Neutrophil (primary cell): ENCODE measurements at regions not wholly inside any gene's neighbourhood (a gene's known extent, or its start where the extent isn't known, plus 50 kb on each side); places are given as distances from the start of the nearest gene placed in this dataset.

Experiments
- H3K27ac ChIP-seq: fragments of 200-600 bp; sonication (generic); 2 replicates; pipeline ENCODE4 v1.5.1; 2016; ENCODE audit warnings: mild to moderate bottlenecking, moderate library complexity
- H3K27me3 ChIP-seq: fragments of 200-600 bp; sonication (generic); 2 replicates; pipeline ENCODE4 v1.6.0; 2016; ENCODE audit warnings: mild to moderate bottlenecking
- H3K36me3 ChIP-seq: fragments of 200-600 bp; sonication (generic); 2 replicates; pipeline ENCODE4 v1.5.1; 2017
- H3K4me1 ChIP-seq, 2 experiments: fragments of 200-600 bp in 1 of 2; sonication (generic) in 1 of 2; 1 replicate in 1 of 2; 2 replicates in 1 of 2; pipeline versions ENCODE4 v1.5.1 to v1.6.1; 2013 to 2016; ENCODE audit warnings: low read depth in 1 of 2, low read length in 1 of 2, mild to moderate bottlenecking in 1 of 2, moderate library complexity in 1 of 2; ENCODE audit not compliant: control insufficient read depth in 1 of 2, insufficient read depth in 1 of 2
- H3K4me3 ChIP-seq, 2 experiments: fragments of 200-600 bp in 1 of 2; sonication (generic) in 1 of 2; 1 replicate in 1 of 2; 2 replicates in 1 of 2; pipeline ENCODE4 v1.5.1; 2013 to 2016; ENCODE audit warnings: low read depth in 1 of 2, low read length in 1 of 2, mild to moderate bottlenecking in 1 of 2, moderate library complexity in 1 of 2
- H3K9me3 ChIP-seq: fragments of 200-600 bp; sonication (generic); 2 replicates; pipeline ENCODE4 v1.5.1; 2016
- TF ChIP-seq, protein P1 (sequence below): fragments of 200-600 bp; sonication (generic); IDR thresholded peaks from 2 replicates; pipeline ENCODE4 v1.5.1; 2016; ENCODE audit warnings: antibody characterized with exemption

DNA sequence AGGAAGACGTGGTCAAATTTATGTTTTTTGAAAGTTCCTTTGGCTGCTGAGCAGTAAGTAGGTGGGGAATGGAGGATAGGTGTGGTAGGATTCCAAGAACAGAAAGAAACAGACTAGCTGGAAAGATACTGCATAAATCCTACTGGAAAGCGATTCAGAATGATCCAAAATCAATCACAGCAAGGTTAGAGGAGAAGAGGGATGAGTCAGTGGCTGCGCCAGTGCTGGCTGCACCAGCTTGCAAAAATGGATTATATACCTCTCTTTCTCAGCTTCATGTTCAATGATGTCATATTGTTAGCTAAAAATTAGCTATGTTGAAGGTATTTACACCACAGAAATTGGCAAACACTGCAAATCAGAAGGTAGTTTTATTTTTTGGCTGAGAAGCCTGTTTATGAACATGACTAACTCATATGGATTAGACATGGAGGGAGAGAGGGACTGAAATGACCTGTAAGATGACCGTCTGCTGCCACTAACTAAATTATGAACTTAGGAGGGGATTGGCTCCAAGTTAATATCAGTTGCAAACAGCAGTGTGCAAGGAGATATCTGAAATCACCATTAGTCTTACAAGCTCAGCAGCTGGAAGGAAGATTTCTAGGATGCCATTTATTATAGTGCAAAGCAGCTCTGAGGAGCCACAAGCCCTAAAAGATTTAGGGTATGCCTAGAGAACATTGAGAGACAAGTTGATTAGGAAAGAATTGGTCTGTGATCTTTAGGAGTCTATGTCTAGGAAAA lies 405.3 kb downstream of the MID1IP1 start:
- Histone ChIP-seq H3K9me3 (no peaks in the 10 kb centered on the region), H3K27me3 (no peaks in the 10 kb centered on the region), H3K4me3 (no peak overlapping the region), H3K4me1 (peaks cover 20 to 21% of the 10 kb centered on the region in 2 experiments), H3K27ac (no peak overlapping the region), H3K36me3 (no peaks in the 10 kb centered on the region)
- TF ChIP-seq, protein P1, sequence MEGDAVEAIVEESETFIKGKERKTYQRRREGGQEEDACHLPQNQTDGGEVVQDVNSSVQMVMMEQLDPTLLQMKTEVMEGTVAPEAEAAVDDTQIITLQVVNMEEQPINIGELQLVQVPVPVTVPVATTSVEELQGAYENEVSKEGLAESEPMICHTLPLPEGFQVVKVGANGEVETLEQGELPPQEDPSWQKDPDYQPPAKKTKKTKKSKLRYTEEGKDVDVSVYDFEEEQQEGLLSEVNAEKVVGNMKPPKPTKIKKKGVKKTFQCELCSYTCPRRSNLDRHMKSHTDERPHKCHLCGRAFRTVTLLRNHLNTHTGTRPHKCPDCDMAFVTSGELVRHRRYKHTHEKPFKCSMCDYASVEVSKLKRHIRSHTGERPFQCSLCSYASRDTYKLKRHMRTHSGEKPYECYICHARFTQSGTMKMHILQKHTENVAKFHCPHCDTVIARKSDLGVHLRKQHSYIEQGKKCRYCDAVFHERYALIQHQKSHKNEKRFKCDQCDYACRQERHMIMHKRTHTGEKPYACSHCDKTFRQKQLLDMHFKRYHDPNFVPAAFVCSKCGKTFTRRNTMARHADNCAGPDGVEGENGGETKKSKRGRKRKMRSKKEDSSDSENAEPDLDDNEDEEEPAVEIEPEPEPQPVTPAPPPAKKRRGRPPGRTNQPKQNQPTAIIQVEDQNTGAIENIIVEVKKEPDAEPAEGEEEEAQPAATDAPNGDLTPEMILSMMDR: no peak

DNA sequence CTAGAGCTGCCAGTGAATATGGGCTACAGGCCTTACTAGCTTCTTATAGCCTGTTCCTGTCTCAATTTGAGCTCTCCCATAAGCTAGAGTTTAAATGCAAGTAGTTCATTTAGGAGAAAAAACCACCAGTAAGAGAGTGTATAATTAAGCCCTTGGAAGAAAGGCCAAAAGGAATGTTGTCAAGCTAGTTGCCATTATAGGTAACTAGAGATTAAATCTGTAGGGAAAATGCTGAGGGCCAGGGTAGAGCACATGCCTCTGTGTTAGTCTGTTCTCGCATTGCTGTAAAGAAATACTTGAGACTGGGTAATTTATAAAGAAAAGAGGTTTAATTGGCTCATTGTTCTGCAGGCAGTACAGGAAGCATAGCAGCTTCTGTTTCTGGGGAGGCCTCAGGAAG lies 410.2 kb downstream of the MID1IP1 start:
- peaks cover 20 to 21% of the 10 kb centered on the region in 2 experiments for H3K4me1 ChIP-seq
- no peaks in the 10 kb centered on the region for H3K36me3 ChIP-seq
- no peak overlapping the region for H3K27ac ChIP-seq
- H3K9me3 ChIP-seq: no peaks in the 10 kb centered on the region
- H3K4me3 ChIP-seq: no peak overlapping the region
- TF ChIP-seq, protein P1: no peak
- no peaks in the 10 kb centered on the region for H3K27me3 ChIP-seq

DNA sequence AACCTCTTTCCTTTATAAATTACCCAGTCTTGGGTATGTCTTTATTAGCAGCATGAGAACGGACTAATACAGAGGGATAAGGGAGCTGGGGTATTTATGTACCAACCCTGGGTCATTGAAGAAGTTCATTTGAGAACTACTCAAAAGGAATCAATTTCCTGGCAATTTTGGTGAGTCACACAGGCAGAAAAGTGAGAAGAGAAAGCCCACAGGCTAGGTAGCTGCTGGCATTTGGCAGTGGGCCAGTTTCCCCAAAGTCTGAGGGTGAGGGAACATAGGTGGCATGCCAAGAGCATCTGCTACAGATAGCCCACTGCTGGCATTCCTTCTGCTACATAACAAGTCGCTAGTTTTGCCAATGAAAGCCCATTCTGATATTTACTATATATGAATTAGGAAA lies 411.2 kb downstream of the MID1IP1 start:
- Histone ChIP-seq H3K36me3 (no peaks in the 10 kb centered on the region), H3K4me1 (peaks cover 20 to 21% of the 10 kb centered on the region in 2 experiments), H3K4me3 (no peak overlapping the region), H3K27me3 (no peaks in the 10 kb centered on the region), H3K9me3 (no peaks in the 10 kb centered on the region), H3K27ac (no peak overlapping the region)
- TF ChIP-seq, protein P1: no peak

DNA sequence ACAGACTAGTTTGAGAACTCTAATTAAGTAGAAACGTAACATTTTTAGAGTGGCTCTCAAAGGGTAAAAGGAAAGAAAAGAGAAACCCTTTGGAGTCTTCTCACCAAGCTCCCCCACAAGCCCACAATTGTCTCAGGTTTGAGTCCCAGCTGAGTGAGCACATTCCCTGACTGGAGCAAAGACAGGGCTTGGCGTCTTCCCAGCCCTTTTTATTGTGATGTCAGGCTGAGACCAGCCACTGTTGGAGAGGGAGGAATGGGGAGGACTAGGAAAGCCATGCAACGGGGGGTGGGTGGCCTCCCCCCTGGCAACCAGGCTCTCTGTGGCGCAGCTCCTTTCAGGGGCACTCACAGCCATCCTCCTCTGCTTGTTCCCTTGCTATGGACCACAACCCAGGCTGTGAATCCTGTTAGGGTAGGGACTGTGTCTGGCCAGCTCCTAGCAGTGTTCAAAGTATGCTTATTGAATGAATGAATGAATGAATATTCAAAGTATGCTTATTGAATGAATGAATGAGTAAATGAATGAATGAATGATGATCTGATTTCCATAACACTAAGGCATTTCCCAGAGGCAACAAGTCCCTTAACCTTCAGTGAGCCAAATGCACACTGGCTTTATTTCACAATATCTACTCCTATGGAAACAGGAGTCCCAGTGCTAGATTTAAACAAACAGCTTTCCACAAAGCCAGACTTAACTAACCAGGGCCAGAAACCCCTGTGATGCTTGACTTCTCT lies 413.3 kb downstream of the MID1IP1 start:
- Histone ChIP-seq H3K4me3 (no peak overlapping the region), H3K4me1 (peaks cover 18 to 19% of the 10 kb centered on the region in 2 experiments), H3K27me3 (no peaks in the 10 kb centered on the region), H3K9me3 (no peaks in the 10 kb centered on the region), H3K36me3 (no peaks in the 10 kb centered on the region), H3K27ac (no peak overlapping the region)
- TF ChIP-seq, protein P1: no peak

DNA sequence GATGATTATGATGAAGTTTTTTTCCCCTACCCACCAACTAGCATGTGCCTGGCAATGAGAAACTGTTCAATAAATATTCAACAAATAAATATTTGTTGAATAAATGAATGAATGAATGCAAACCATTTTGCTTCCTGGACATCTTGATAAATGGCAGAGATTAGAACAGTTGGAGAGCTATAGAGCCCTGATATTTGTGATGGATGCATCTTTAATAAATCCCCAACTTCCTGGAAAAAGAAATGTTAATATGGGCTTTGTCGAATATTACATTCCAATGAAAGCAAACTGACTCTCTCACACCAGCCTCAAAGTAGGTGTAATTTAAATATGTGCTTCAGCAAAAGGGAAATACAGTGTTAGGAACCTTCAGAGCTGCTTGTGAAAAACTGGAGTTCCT lies 419.7 kb downstream of the MID1IP1 start:
- Histone ChIP-seq H3K27ac (no peak overlapping the region), H3K9me3 (no peaks in the 10 kb centered on the region), H3K27me3 (no peaks in the 10 kb centered on the region), H3K36me3 (no peaks in the 10 kb centered on the region), H3K4me3 (no peak overlapping the region), H3K4me1 (no peaks in the 10 kb centered on the region)
- TF ChIP-seq, protein P1: no peak
